ENCODE measurements at regions not wholly inside any gene's neighbourhood (a gene's known extent, or its start where the extent isn't known, plus 50 kb on each side); places are given as distances from the start of the nearest gene placed in this dataset.
"Not testable (repeated sequence)": the region's sequence is repeated elsewhere in the genome, so short reads cannot be mapped to it uniquely, and the experiment has no call there.

DNA sequence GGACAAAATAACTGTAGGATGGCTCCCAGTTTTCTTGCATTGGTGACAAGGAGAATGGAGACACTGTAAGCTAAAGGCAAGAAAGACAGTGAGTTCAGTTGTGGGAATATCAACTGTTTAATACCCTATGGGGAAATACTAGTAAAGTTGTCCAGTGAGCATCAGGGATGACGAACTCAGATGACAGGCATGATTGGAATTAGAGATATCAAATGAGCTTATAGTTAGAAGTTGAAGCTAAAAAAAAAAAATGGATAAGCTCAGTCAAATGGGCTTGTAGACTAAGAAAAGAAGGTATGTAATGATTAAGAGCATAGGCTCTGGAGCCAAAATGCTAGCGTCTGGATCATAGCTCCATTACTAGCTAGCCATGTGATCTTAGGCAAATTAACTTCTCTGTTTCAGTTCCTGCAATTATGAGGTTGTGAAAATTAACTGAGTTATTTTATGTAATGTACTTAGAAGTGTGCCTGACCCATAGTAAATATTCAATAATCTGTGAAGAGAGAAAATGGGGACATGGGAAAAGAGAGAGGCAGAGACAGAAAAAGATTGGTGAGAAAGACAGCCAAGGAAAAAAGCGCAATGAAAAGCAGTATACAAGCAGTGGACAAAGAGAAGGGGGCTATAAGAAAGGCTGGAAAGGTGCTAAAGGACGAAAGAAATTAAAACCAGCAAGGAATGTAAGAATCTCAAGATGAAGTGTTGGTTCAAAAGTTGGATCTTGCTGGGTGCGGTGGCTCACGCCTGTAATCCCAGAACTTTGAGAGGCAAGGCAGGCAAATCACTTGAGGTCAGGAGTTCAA lies 95.7 kb upstream of the SLC39A10 start:
- TF ChIP-seq CTCF (IDR thresholded peaks at IDR 0.05) (no peak), ZFX (IDR thresholded peaks at IDR 0.05; ENCODE audit: borderline replicate concordance) (no peak)
- no peak overlapping the region for H3K27ac ChIP-seq

DNA sequence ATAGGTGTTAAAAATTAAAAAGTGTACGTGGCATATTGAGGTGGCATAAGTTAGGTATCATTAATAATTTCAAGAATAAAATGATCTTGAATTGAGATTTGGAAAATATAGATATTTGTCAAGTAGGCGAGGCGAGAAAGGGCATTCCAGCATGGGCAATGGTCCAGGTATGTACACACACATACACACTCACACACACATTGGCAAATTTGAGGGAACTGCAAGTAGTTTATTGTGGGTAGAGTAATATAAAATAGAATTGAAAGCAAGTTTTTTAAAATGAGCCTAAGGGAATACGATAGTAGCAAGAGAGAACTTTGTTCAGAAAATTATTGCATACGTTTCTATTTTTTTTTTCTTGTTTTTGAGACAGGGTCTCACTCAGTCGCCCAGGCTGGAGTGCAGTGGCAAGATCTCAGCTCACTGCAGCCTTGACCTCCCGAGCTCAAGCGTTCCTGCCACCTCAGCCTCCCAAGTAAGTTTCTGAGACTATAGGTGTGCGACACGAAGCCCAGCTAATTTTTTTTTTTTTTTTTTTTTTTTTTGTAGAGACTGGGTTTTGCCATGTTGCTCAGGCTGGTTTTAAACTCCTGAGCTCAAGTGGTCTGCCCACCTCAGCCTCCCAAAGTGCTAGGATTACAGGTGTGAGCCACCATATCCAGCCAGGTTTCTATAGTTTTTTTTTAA lies 96.7 kb upstream of the SLC39A10 start:
- TF ChIP-seq CTCF (IDR thresholded peaks at IDR 0.05) = no peak
- TF ChIP-seq ZFX (IDR thresholded peaks at IDR 0.05; ENCODE audit: borderline replicate concordance) = no peak

GRCh38 chr2:195559431-195559914 lies 97.6 kb upstream of the SLC39A10 start:
- no peak overlapping the region for H3K27ac ChIP-seq
- no peak for TF ChIP-seq ZFX (IDR thresholded peaks at IDR 0.05; ENCODE audit: borderline replicate concordance)
- no peak for TF ChIP-seq CTCF (IDR thresholded peaks at IDR 0.05)

More for the DNA sequence above, 96.7 kb upstream of the SLC39A10 start:
- no peak overlapping the region for H3K27ac ChIP-seq

- H3K27ac ChIP-seq = no peak overlapping the region
- TF ChIP-seq ZFX (IDR thresholded peaks at IDR 0.05; ENCODE audit: borderline replicate concordance) (no peak), CTCF (IDR thresholded peaks at IDR 0.05) (no peak)
Observed at GRCh38 chr2:195555971-195556370, 101.1 kb upstream of the SLC39A10 start.

DNA sequence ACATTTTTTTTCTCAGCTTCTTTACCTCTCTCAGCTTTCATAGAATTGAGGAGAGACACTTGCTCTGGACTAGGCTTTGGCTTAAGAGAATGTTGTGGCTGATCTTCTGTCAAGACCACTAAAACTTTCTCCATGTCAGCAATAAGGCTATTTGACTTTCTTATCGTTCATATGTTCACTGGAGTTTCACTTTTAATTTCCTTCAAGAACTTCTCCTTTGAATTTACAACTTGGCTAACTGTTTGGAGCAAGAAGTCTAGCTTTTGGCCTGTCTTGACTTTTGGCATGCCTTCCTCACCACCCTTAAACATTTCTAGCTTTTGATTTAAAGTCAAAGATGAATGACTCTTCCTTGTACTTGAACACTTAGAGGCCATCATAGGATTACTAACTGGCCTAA lies 104.4 kb upstream of the SLC39A10 start:
- H3K27ac ChIP-seq = no peak overlapping the region
- TF ChIP-seq ZFX (IDR thresholded peaks at IDR 0.05; ENCODE audit: borderline replicate concordance) (no peak), CTCF (IDR thresholded peaks at IDR 0.05) (no peak)

DNA sequence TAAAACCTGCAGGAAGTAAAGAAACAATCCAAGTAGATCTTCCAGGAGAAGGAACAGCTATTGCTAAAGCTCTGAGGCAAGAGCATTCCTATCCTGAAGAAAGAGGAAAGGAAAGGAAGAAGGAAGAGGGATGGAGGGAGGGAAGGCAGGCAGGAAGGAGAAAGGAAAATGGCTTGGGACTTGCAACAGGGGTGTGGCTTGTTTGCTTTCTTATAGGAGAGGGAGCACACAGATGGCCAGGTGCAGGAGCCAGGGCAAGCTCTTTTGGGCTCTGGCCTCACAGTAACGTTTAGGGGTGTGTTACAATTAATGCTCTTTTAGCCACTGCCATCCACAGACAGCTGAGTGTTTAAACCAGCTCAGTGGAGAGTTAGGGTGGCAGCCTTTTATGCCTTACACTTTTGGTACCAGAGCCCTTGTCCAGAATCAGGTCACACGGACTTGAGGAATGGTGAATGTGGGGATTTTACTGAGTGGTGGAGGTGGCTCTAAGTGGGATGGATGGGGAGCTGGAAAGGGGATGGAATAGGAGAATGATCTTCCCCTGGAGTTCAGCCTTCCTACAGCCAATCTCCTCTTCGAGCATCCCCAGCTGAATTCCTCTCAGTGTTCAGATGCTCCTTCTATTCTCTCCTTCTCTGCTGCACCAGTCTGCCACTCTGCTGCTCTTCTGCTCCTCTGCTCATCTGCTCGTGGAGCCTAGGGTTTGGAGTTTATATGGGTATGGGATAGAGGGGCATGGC lies 108.7 kb upstream of the SLC39A10 start:
- TF ChIP-seq CTCF (IDR thresholded peaks at IDR 0.05) (no peak), ZFX (IDR thresholded peaks at IDR 0.05; ENCODE audit: borderline replicate concordance) (no peak)
- H3K27ac ChIP-seq = no peak overlapping the region

- H3K27ac ChIP-seq = not testable (repeated sequence)
Observed at GRCh38 chr2:195547268-195547840, 109.7 kb upstream of the SLC39A10 start.

All from 22Rv1 (cell line).